ENCODE measurements at regions not wholly inside any gene's neighbourhood (a gene's known extent, or its start where the extent isn't known, plus 50 kb on each side); places are given as distances from the start of the nearest gene placed in this dataset.
"Not testable (repeated sequence)": the region's sequence is repeated elsewhere in the genome, so short reads cannot be mapped to it uniquely, and the experiment has no call there.

- DNase-seq, result not testable (repeated sequence)
These were observed 107.0 kb downstream of the OTUD1 start for GRCh38 chr10:23545866-23546265.

- DNase-seq, result no peak
These were observed 118.0 kb downstream of the OTUD1 start for GRCh38 chr10:23556727-23557440.

- DNase-seq, result no peak
These were observed 118.9 kb downstream of the OTUD1 start for GRCh38 chr10:23557777-23558176.

- DNase-seq, result no peak
These were observed 119.5 kb downstream of the OTUD1 start for GRCh38 chr10:23558361-23558799.

GRCh38 chr10:23568996-23569395 lies 130.1 kb downstream of the OTUD1 start:
- DNase-seq, result no peak

- no peak for DNase-seq
These were observed 133.0 kb downstream of the OTUD1 start for GRCh38 chr10:23571884-23572283.

GRCh38 chr10:23581906-23582450 lies 143.1 kb downstream of the OTUD1 start:
- DNase-seq, result no peak

GRCh38 chr10:23584396-23584795 lies 145.5 kb downstream of the OTUD1 start:
- no peak for DNase-seq

GRCh38 chr10:23585186-23585585 lies 146.3 kb downstream of the OTUD1 start:
- no peak for DNase-seq

- no peak for DNase-seq
These were observed 146.8 kb downstream of the OTUD1 start for GRCh38 chr10:23585666-23586065.

GRCh38 chr10:23595278-23595677 lies 156.4 kb downstream of the OTUD1 start:
- DNase-seq, result not testable (repeated sequence)

GRCh38 chr10:23604613-23605012 lies 165.7 kb downstream of the OTUD1 start:
- no peak for DNase-seq

- no peak for DNase-seq
These were observed 167.6 kb downstream of the OTUD1 start for GRCh38 chr10:23606456-23606855.

- no peak for DNase-seq
These were observed 170.1 kb downstream of the OTUD1 start for GRCh38 chr10:23608926-23609325.

GRCh38 chr10:23610626-23611307 lies 171.9 kb downstream of the OTUD1 start:
- no peak for DNase-seq

- no peak for DNase-seq
These were observed 172.6 kb downstream of the OTUD1 start for GRCh38 chr10:23611308-23612029.

- no peak for DNase-seq
These were observed 175.0 kb downstream of the OTUD1 start for GRCh38 chr10:23613900-23614299.

- DNase-seq, result no peak
These were observed 175.6 kb downstream of the OTUD1 start for GRCh38 chr10:23614483-23614882.

GRCh38 chr10:23630376-23630775 lies 191.5 kb downstream of the OTUD1 start:
- no peak for DNase-seq

GRCh38 chr10:23630885-23631284 lies 192.0 kb downstream of the OTUD1 start:
- DNase-seq, result no peak

GRCh38 chr10:23643111-23643780 lies 204.4 kb downstream of the OTUD1 start:
- no peak for DNase-seq

- no peak for DNase-seq
These were observed 209.7 kb downstream of the OTUD1 start for GRCh38 chr10:23648618-23649017.

- no peak for DNase-seq
These were observed 217.9 kb downstream of the OTUD1 start for GRCh38 chr10:23656735-23657134.
